ENCODE measurements at regions not wholly inside any gene's neighbourhood (a gene's known extent, or its start where the extent isn't known, plus 50 kb on each side); places are given as distances from the start of the nearest gene placed in this dataset.

DNA sequence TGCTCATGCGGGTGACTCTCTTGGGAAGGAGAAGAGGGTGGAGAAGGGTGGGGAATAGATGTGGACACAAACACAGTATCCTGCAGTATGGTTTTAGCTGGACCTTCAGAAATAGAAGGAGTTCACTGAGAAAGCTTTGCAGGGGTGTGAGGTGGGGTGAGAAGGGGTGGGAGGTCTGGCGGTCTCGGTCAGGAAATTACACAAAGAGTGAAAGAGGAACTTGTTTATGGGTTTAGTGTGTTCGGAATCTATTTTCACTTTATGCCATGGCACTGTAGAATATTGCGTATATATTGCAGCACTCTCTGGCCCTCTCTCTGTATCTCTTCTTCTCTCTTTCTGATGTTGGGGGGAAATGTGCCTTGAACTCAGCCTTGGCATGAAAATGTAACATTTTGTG, 148.2 kb upstream of the GOT2 start:
- no peak for TF ChIP-seq CTCF (IDR thresholded peaks at IDR 0.05)
- no peak for TF ChIP-seq YY1 (IDR thresholded peaks at IDR 0.05; ENCODE audit: low read depth)
- no peak for TF ChIP-seq SMC3 (IDR thresholded peaks at IDR 0.05; ENCODE audit: low read depth, low read length)
- no peak for TF ChIP-seq RAD21 (IDR thresholded peaks at IDR 0.05; ENCODE audit: low read length)
- TF ChIP-seq PBX3 (IDR thresholded peaks at IDR 0.05) = no peak
- TF ChIP-seq POLR2AphosphoS5 (IDR thresholded peaks at IDR 0.05; ENCODE audit: low read depth, low read length) = no peak
- TF ChIP-seq SIN3A (IDR thresholded peaks at IDR 0.05; ENCODE audit: borderline replicate concordance, low read depth, low read length) = no peak
- no peak for TF ChIP-seq TAF1 (IDR thresholded peaks at IDR 0.05; ENCODE audit: borderline replicate concordance, low read depth, low read length)
- no peak for TF ChIP-seq MXI1 (IDR thresholded peaks at IDR 0.05; ENCODE audit: low read depth, low read length)
- no peak for TF ChIP-seq IRF3 (IDR thresholded peaks at IDR 0.05; ENCODE audit: low read depth, low read length)
- TF ChIP-seq, protein P1, sequence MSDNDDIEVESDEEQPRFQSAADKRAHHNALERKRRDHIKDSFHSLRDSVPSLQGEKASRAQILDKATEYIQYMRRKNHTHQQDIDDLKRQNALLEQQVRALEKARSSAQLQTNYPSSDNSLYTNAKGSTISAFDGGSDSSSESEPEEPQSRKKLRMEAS (IDR thresholded peaks at IDR 0.05; ENCODE audit: low read depth) = no peak
- no peak for TF ChIP-seq NFIC (IDR thresholded peaks at IDR 0.05; ENCODE audit: borderline replicate concordance)
- TF ChIP-seq NRF1 (IDR thresholded peaks at IDR 0.05; ENCODE audit: low read depth, low read length) = no peak

Measured in SK-N-SH (cell line).